ENCODE measurements at regions not wholly inside any gene's neighbourhood (a gene's known extent, or its start where the extent isn't known, plus 50 kb on each side); places are given as distances from the start of the nearest gene placed in this dataset.

DNA sequence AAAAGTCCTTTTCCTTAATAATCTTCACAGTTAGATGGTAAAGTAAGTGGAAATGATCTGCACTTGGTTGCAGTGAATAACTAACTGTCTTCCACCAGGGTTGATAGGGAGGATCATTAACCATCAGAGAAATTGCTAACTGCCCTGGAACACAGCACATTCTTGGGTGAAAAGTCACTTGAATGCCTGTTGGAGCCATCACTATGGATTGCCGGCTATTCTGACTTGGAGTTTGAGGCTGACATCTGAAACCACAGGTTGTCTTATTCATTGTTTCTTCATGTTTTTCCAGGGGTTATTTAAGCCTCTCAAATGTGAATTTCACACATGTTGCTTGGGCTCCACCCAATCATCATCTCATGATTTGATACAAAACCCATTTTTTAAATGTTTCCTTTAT lies 901.4 kb downstream of the MCTP2 start:
- TF ChIP-seq, protein P1, sequence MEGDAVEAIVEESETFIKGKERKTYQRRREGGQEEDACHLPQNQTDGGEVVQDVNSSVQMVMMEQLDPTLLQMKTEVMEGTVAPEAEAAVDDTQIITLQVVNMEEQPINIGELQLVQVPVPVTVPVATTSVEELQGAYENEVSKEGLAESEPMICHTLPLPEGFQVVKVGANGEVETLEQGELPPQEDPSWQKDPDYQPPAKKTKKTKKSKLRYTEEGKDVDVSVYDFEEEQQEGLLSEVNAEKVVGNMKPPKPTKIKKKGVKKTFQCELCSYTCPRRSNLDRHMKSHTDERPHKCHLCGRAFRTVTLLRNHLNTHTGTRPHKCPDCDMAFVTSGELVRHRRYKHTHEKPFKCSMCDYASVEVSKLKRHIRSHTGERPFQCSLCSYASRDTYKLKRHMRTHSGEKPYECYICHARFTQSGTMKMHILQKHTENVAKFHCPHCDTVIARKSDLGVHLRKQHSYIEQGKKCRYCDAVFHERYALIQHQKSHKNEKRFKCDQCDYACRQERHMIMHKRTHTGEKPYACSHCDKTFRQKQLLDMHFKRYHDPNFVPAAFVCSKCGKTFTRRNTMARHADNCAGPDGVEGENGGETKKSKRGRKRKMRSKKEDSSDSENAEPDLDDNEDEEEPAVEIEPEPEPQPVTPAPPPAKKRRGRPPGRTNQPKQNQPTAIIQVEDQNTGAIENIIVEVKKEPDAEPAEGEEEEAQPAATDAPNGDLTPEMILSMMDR (optimal IDR thresholded peaks at IDR 0.05 in 1 of 3, IDR thresholded peaks at IDR 0.05 in 1 of 3, conservative IDR thresholded peaks at IDR 0.05 in 1 of 3; ENCODE audit: extremely low read depth in 1 of 3, insufficient read depth in 2 of 3, low read length in 3 of 3), result no peak
- no peak for TF ChIP-seq EZH2 (IDR thresholded peaks at IDR 0.05; ENCODE audit: low read length)

Measured in keratinocyte (primary cell).